IMR-90 (cell line): ENCODE measurements at regions not wholly inside any gene's neighbourhood (a gene's known extent, or its start where the extent isn't known, plus 50 kb on each side); places are given as distances from the start of the nearest gene placed in this dataset.

Source experiments
- ATAC-seq: fragments of 200-7000 bp; cut with Tn5 transposase; 2 replicates; pipeline ENCODE4 v1.9.1; 2020; ENCODE audit warnings: low read depth, mild to moderate bottlenecking, moderate library complexity
- BruUV-seq: library from RNA; stranded (reverse); fragments of 400-500 nt; replicated peaks from 2 replicates; lab custom pipeline; 2021; lab: Mats Ljungman, UMichigan
- CTCF ChIA-PET: fragments of 300-600 bp; formaldehyde crosslinking; extraction: SDS; loops from one replicate; lab custom pipeline; 2021; ENCODE audit warnings: antibody characterized with exemption; lab: Yijun Ruan, JAX
- POLR2A ChIA-PET: fragments of 300-600 bp; sonication (Branson Sonifier 250); formaldehyde crosslinking; loops from one replicate; lab custom pipeline; 2022; ENCODE audit warnings: antibody characterized with exemption; ENCODE audit not compliant: unreplicated experiment; lab: Charles Lee
- DNase-seq: peaks from one replicate; pipeline ENCODE4 v3.0.0; 2013
- H2AFZ ChIP-seq: replicated peaks from 2 replicates; pipeline ENCODE3; 2013; ENCODE audit warnings: low read length, mild to moderate bottlenecking; ENCODE audit not compliant: poor library complexity
- H2AK5ac ChIP-seq: 2 replicates; pipeline ENCODE4 v1.6.1; 2013; ENCODE audit warnings: low read depth, low read length, inconsistent platforms
- H2AK9ac ChIP-seq: replicated peaks from 2 replicates; pipeline ENCODE3; 2013; ENCODE audit warnings: mild to moderate bottlenecking, low read depth, low read length, moderate library complexity; ENCODE audit not compliant: poor library complexity
- H2BK120ac ChIP-seq: 2 replicates; pipeline ENCODE4 v1.6.1; 2013; ENCODE audit warnings: low read depth, low read length, inconsistent platforms
- H2BK15ac ChIP-seq: 3 replicates; pipeline ENCODE4 v1.6.1; 2013; ENCODE audit warnings: low read depth, low read length, inconsistent platforms
- H2BK20ac ChIP-seq: 2 replicates; pipeline ENCODE4 v1.6.1; 2013; ENCODE audit warnings: low read depth, mild to moderate bottlenecking, inconsistent platforms, low read length, moderate library complexity
- H2BK5ac ChIP-seq: 2 replicates; pipeline ENCODE4 v1.6.1; 2013; ENCODE audit warnings: mild to moderate bottlenecking, low read depth, low read length, inconsistent platforms; ENCODE audit not compliant: poor library complexity, severe bottlenecking
- H3K14ac ChIP-seq: replicated peaks from 2 replicates; pipeline ENCODE4 v1.6.1; 2013; ENCODE audit warnings: low read depth, low read length, inconsistent platforms
- H3K18ac ChIP-seq: 2 replicates; pipeline ENCODE4 v1.6.1; 2013; ENCODE audit warnings: low read depth, low read length, control low read depth
- H3K23ac ChIP-seq: 2 replicates; pipeline ENCODE4 v1.6.1; 2013; ENCODE audit warnings: low read depth, low read length, inconsistent platforms
- H3K27ac ChIP-seq: 2 replicates; pipeline ENCODE4 v1.5.1; 2013; ENCODE audit warnings: mild to moderate bottlenecking, control low read depth, low read length; ENCODE audit not compliant: insufficient read depth
- H3K27me3 ChIP-seq: 2 replicates; pipeline ENCODE4 v1.6.1; 2013; ENCODE audit warnings: low read length; ENCODE audit not compliant: control insufficient read depth, insufficient read depth
- H3K36me3 ChIP-seq: 2 replicates; pipeline ENCODE4 v1.6.1; 2013; ENCODE audit warnings: low read length, mixed read lengths; ENCODE audit not compliant: control insufficient read depth, insufficient read depth
- H3K4ac ChIP-seq: 2 replicates; pipeline ENCODE4 v1.6.1; 2013; ENCODE audit warnings: low read depth, low read length, inconsistent platforms
- H3K4me1 ChIP-seq: 2 replicates; pipeline ENCODE4 v1.6.1; 2013; ENCODE audit warnings: low read length, mixed read lengths; ENCODE audit not compliant: control insufficient read depth, insufficient read depth
- H3K4me2 ChIP-seq: 2 replicates; pipeline ENCODE4 v1.6.1; 2013; ENCODE audit warnings: low read depth, mild to moderate bottlenecking, control low read depth, low read length, moderate library complexity
- H3K4me3 ChIP-seq: 2 replicates; pipeline ENCODE4 v1.5.1; 2013; ENCODE audit warnings: low read depth, mild to moderate bottlenecking, control low read depth, low read length, moderate library complexity; ENCODE audit not compliant: insufficient read depth
- H3K56ac ChIP-seq: 2 replicates; pipeline ENCODE4 v1.6.1; 2013; ENCODE audit warnings: low read length, inconsistent platforms; ENCODE audit not compliant: insufficient read depth; ENCODE audit errors: extremely low read depth
- H3K79me1 ChIP-seq, 2 experiments: 2 replicates each; pipeline ENCODE4 v1.6.1; 2013; ENCODE audit warnings: low read length in 2 of 2, inconsistent platforms in 1 of 2, low read depth in 1 of 2
- H3K9ac ChIP-seq: 2 replicates; pipeline ENCODE4 v1.6.1; 2013; ENCODE audit warnings: low read depth, low read length, control low read depth
- H3K9me1 ChIP-seq: 2 replicates; pipeline ENCODE4 v1.6.1; 2013; ENCODE audit warnings: low read length, inconsistent platforms; ENCODE audit not compliant: insufficient read depth
- H3K9me3 ChIP-seq: 2 replicates; pipeline ENCODE4 v1.6.1; 2013; ENCODE audit warnings: low read length; ENCODE audit not compliant: control insufficient read depth, insufficient read depth
- H4K20me1 ChIP-seq: 2 replicates; pipeline ENCODE4 v1.6.1; 2013; ENCODE audit warnings: low read length, inconsistent platforms; ENCODE audit not compliant: insufficient read depth
- H4K5ac ChIP-seq: 2 replicates; pipeline ENCODE4 v1.6.1; 2013; ENCODE audit warnings: mild to moderate bottlenecking, low read depth, low read length, control low read depth
- H4K8ac ChIP-seq, 2 experiments: 2 replicates each; pipeline ENCODE4 v1.6.1; 2013; ENCODE audit warnings: low read depth in 2 of 2, low read length in 2 of 2, control low read depth in 1 of 2, inconsistent platforms in 1 of 2
- H4K91ac ChIP-seq: 2 replicates; pipeline ENCODE4 v1.6.1; 2013; ENCODE audit warnings: low read depth, low read length, inconsistent platforms; ENCODE audit not compliant: insufficient read depth
- CHD1 ChIP-seq: IDR thresholded peaks from 2 replicates; pipeline ENCODE4 v1.6.1; 2012; ENCODE audit warnings: low read depth, low read length, improper control_type of control experiment
- FOS ChIP-seq: fragments of 150-350 bp; IDR thresholded peaks from 2 replicates; pipeline ENCODE4 v1.6.1; 2016; ENCODE audit warnings: low read depth, low read length
- MAFK ChIP-seq: IDR thresholded peaks from 2 replicates; pipeline ENCODE4 v1.6.1; 2012; ENCODE audit warnings: low read depth, low read length, improper control_type of control experiment
- MAZ ChIP-seq: IDR thresholded peaks from 2 replicates; pipeline ENCODE4 v1.6.1; 2012; ENCODE audit warnings: low read depth, mild to moderate bottlenecking, low read length, improper control_type of control experiment, moderate library complexity, borderline replicate concordance
- MXI1 ChIP-seq: IDR thresholded peaks from 2 replicates; pipeline ENCODE4 v1.6.1; 2012; ENCODE audit warnings: low read depth, mild to moderate bottlenecking, low read length, moderate library complexity, borderline replicate concordance
- RAD21 ChIP-seq: IDR thresholded peaks from 2 replicates; pipeline ENCODE4 v1.6.1; 2012; ENCODE audit warnings: low read length, improper control_type of control experiment
- RCOR1 ChIP-seq: IDR thresholded peaks from 2 replicates; pipeline ENCODE4 v1.6.1; 2012; ENCODE audit warnings: mild to moderate bottlenecking, low read length, improper control_type of control experiment; ENCODE audit not compliant: insufficient replicate concordance
- WGBS, 2 experiments: methylation state at CpG; one replicate each; pipeline versions ENCODE4 v1.1.5 to v1.1.7; 2013; ENCODE audit warnings: missing lambda C conversion rate in 2 of 2; ENCODE audit not compliant: insufficient read length in 1 of 2; ENCODE audit errors: extremely low coverage in 2 of 2; 5-methylcytosine and 5-hydroxymethylcytosine counted together
- dilution Hi-C: fragments of 300-500 bp; cut with HindIII; formaldehyde crosslinking; loops from one replicate; pipeline ENCODE4 v1.14.3; 2018; ENCODE audit warnings: low sequenced_read_pairs; ENCODE audit not compliant: unreplicated experiment
- in situ Hi-C: fragments of 300-500 bp; cut with MboI; formaldehyde crosslinking; loops from 3 replicates; pipeline ENCODE4 v1.14.3; 2019; ENCODE audit warnings: low sequenced_read_pairs, inconsistent platforms, mixed read lengths
- intact Hi-C: fragments of 100-400 bp; cut with micrococcal nuclease; formaldehyde crosslinking; loops from 2 replicates; pipeline ENCODE4 v1.10.0; 2022
- TF ChIP-seq, protein P1 (sequence below): conservative IDR thresholded peaks from 2 replicates; pipeline ENCODE4 v1.5.1; 2012; ENCODE audit warnings: mild to moderate bottlenecking, low read depth, low read length, improper control_type of control experiment
- TF ChIP-seq, protein P2 (sequence below): fragments of 150-350 bp; IDR thresholded peaks from 2 replicates; pipeline ENCODE4 v1.6.1; 2016; ENCODE audit warnings: low read depth, mild to moderate bottlenecking, low read length, moderate library complexity, borderline replicate concordance
- TF ChIP-seq, protein P3 (sequence below): fragments of 150-350 bp; IDR thresholded peaks from 2 replicates; pipeline ENCODE4 v1.6.1; 2017; ENCODE audit warnings: mild to moderate bottlenecking, antibody characterized with exemption, low read length, low read depth

DNA sequence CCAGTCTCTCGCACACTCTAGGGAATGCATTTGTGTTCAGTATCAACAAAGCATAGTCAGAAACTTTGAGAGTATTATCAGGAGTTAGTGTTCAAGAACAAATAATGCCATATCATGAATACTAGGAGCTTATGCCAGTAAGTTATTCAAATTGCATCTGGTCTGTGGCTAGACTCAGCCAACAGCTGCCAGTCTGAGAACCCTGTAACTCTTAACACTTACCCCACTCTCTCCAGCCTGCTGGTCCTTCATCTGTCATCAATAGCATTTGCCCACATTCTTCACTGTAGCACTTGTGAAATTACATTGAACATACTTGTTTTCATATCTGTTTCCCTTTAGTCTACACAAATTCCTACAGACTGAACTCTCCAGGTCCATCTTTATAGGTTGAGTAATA is 1157.5 kb upstream of the RAG2 start:
- TF ChIP-seq MAFK (no peak), MAZ (no peak), RAD21 (no peak), FOS (no peak), MXI1 (no peak), RCOR1 (no peak), CHD1 (no peak)
- TF ChIP-seq, protein P1, sequence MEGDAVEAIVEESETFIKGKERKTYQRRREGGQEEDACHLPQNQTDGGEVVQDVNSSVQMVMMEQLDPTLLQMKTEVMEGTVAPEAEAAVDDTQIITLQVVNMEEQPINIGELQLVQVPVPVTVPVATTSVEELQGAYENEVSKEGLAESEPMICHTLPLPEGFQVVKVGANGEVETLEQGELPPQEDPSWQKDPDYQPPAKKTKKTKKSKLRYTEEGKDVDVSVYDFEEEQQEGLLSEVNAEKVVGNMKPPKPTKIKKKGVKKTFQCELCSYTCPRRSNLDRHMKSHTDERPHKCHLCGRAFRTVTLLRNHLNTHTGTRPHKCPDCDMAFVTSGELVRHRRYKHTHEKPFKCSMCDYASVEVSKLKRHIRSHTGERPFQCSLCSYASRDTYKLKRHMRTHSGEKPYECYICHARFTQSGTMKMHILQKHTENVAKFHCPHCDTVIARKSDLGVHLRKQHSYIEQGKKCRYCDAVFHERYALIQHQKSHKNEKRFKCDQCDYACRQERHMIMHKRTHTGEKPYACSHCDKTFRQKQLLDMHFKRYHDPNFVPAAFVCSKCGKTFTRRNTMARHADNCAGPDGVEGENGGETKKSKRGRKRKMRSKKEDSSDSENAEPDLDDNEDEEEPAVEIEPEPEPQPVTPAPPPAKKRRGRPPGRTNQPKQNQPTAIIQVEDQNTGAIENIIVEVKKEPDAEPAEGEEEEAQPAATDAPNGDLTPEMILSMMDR, result no peak
- TF ChIP-seq, protein P2, sequence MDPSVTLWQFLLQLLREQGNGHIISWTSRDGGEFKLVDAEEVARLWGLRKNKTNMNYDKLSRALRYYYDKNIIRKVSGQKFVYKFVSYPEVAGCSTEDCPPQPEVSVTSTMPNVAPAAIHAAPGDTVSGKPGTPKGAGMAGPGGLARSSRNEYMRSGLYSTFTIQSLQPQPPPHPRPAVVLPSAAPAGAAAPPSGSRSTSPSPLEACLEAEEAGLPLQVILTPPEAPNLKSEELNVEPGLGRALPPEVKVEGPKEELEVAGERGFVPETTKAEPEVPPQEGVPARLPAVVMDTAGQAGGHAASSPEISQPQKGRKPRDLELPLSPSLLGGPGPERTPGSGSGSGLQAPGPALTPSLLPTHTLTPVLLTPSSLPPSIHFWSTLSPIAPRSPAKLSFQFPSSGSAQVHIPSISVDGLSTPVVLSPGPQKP, result no peak
- TF ChIP-seq, protein P3, sequence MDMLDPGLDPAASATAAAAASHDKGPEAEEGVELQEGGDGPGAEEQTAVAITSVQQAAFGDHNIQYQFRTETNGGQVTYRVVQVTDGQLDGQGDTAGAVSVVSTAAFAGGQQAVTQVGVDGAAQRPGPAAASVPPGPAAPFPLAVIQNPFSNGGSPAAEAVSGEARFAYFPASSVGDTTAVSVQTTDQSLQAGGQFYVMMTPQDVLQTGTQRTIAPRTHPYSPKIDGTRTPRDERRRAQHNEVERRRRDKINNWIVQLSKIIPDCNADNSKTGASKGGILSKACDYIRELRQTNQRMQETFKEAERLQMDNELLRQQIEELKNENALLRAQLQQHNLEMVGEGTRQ, result no peak
- Histone ChIP-seq H3K27me3 (no peaks in the 10 kb centered on the region), H3K9me3 (no peaks in the 10 kb centered on the region), H3K4me3 (no peak overlapping the region), H3K4ac (no peak overlapping the region), H2BK20ac (no peak overlapping the region), H3K4me2 (no peak overlapping the region), H4K5ac (no peak overlapping the region), H3K79me1 (no peaks in the 10 kb centered on the region), H2BK5ac (no peak overlapping the region), H3K4me1 (no peaks in the 10 kb centered on the region), H3K56ac (no peak overlapping the region), H3K18ac (no peak overlapping the region), H3K9me1 (no peaks in the 10 kb centered on the region), H3K36me3 (no peaks in the 10 kb centered on the region), H2AFZ (no peak overlapping the region), H3K27ac (no peak overlapping the region), H3K14ac (no peak overlapping the region), H4K8ac (no peak overlapping the region), H2BK120ac (no peak overlapping the region), H2AK5ac (no peak overlapping the region), H2BK15ac (no peak overlapping the region), H3K23ac (no peak overlapping the region), H4K91ac (no peak overlapping the region), H4K20me1 (no peaks in the 10 kb centered on the region), H3K9ac (no peak overlapping the region), H2AK9ac (no peak overlapping the region)
- ChIA-PET CTCF (no interaction called here), POLR2A (no interaction called here)
- WGBS, 2 experiments, result no CpG with 5 or more reads among the region's 1 CpG
- no peak for ATAC-seq
- DNase-seq, result no peak
- dilution Hi-C loops, result no loop called here
- BruUV-seq, result no TSS peak
- in situ Hi-C loops, result no loop called here
- intact Hi-C loops, result no loop called here
